CD4-positive, alpha-beta T cell (primary cell): ENCODE measurements at regions not wholly inside any gene's neighbourhood (a gene's known extent, or its start where the extent isn't known, plus 50 kb on each side); places are given as distances from the start of the nearest gene placed in this dataset.
"Not testable (repeated sequence)": the region's sequence is repeated elsewhere in the genome, so short reads cannot be mapped to it uniquely, and the experiment has no call there.

Experiments used
- ATAC-seq: fragments of 200-7000 bp; cut with Tn5 transposase; one replicate; pipeline ENCODE4 v1.10.0; 2022; ENCODE audit warnings: mild to moderate bottlenecking; ENCODE audit not compliant: poor library complexity
- CTCF ChIA-PET: fragments of 350-600 bp; sonication (Branson Sonifier 250); formaldehyde crosslinking; loops from one replicate; lab custom pipeline; 2021; ENCODE audit warnings: antibody characterized with exemption, inconsistent platforms; lab: Charles Lee
- POLR2A ChIA-PET: fragments of 350-600 bp; sonication (Branson Sonifier 250); formaldehyde crosslinking; loops from one replicate; lab custom pipeline; 2021; ENCODE audit warnings: antibody characterized with exemption, inconsistent platforms; lab: Charles Lee
- DNase-seq, 14 experiments: peaks; one replicate each; pipeline ENCODE4 v3.0.0-alpha.2; 2013 to 2020; ENCODE audit warnings: mixed read lengths in 2 of 14
- H3K27ac ChIP-seq, 2 donors: one replicate each; pipeline versions ENCODE4 v1.5.1 to v1.7.0; 2013; ENCODE audit warnings: low read length in 2 of 2, low read depth in 1 of 2, mild to moderate bottlenecking in 1 of 2
- H3K27me3 ChIP-seq, 2 experiments: 1 replicate in 1 of 2; 2 replicates in 1 of 2; pipeline versions ENCODE4 v1.6.1 to v1.7.0; 2013; ENCODE audit warnings: low read length in 2 of 2, control low read depth in 1 of 2, mild to moderate bottlenecking in 1 of 2, moderate library complexity in 1 of 2; ENCODE audit not compliant: insufficient read depth in 2 of 2, control insufficient read depth in 1 of 2
- H3K36me3 ChIP-seq: one replicate; pipeline ENCODE4 v1.6.1; 2013; ENCODE audit warnings: low read length, control low read depth; ENCODE audit not compliant: insufficient read depth
- H3K4me1 ChIP-seq: one replicate; pipeline ENCODE4 v1.6.1; 2013; ENCODE audit warnings: low read length, control low read depth; ENCODE audit not compliant: insufficient read depth
- H3K4me3 ChIP-seq: one replicate; pipeline ENCODE4 v1.5.1; 2013; ENCODE audit warnings: mild to moderate bottlenecking, low read length, moderate library complexity
- H3K9me3 ChIP-seq, 2 experiments: 1 replicate in 1 of 2; 2 replicates in 1 of 2; pipeline versions ENCODE4 v1.6.1 to v1.7.0; 2013; ENCODE audit warnings: low read length in 2 of 2, mild to moderate bottlenecking in 2 of 2, control low read depth in 1 of 2, moderate library complexity in 1 of 2; ENCODE audit not compliant: control insufficient read depth in 1 of 2, insufficient read depth in 1 of 2
- H3K27ac Mint-ChIP-seq: one replicate; pipeline ENCODE4 v1.8.0; 2020; ENCODE audit warnings: mixed read lengths
- H3K27me3 Mint-ChIP-seq: one replicate; pipeline ENCODE4 v1.8.0; 2021; ENCODE audit warnings: mixed read lengths
- H3K36me3 Mint-ChIP-seq: one replicate; pipeline ENCODE4 v1.8.0; 2021; ENCODE audit warnings: low read depth, mixed read lengths
- H3K4me1 Mint-ChIP-seq: one replicate; pipeline ENCODE4 v1.8.0; 2021; ENCODE audit warnings: low read depth, mixed read lengths
- H3K4me3 Mint-ChIP-seq: one replicate; pipeline ENCODE4 v1.8.0; 2020; ENCODE audit warnings: mild to moderate bottlenecking, mixed read lengths
- H3K9me3 Mint-ChIP-seq: one replicate; pipeline ENCODE4 v1.8.0; 2020; ENCODE audit warnings: mixed read lengths
- CTCF ChIP-seq: fragments of 200-600 bp; IDR thresholded peaks from one replicate; pipeline ENCODE4 v1.8.0; 2022; ENCODE audit warnings: antibody characterized with exemption, mild to moderate bottlenecking
- intact Hi-C, 2 experiments: fragments of 100-400 bp; cut with DNase I in 1 of 2; cut with micrococcal nuclease in 1 of 2; formaldehyde crosslinking; loops; one replicate each; pipeline versions ENCODE4 v1.15.1 to v1.9.0; 2023 to 2025; cut with DNase I, micrococcal nuclease

- H3K4me1 Mint-ChIP-seq, ATAC-seq, H3K36me3 Mint-ChIP-seq, H3K9me3 ChIP-seq, H3K4me3 Mint-ChIP-seq, H3K27ac ChIP-seq, H3K4me1 ChIP-seq, POLR2A ChIA-PET, H3K27me3 ChIP-seq, H3K27ac Mint-ChIP-seq, intact Hi-C loops, DNase-seq, H3K9me3 Mint-ChIP-seq, CTCF ChIA-PET, H3K4me3 ChIP-seq, H3K36me3 ChIP-seq: not testable (repeated sequence)
- H3K27me3 Mint-ChIP-seq, result peaks cover 28% of the 10 kb centered on the region
Observed at GRCh38 chr6:4725136-4725760, 51.0 kb upstream of the CDYL start.

DNA sequence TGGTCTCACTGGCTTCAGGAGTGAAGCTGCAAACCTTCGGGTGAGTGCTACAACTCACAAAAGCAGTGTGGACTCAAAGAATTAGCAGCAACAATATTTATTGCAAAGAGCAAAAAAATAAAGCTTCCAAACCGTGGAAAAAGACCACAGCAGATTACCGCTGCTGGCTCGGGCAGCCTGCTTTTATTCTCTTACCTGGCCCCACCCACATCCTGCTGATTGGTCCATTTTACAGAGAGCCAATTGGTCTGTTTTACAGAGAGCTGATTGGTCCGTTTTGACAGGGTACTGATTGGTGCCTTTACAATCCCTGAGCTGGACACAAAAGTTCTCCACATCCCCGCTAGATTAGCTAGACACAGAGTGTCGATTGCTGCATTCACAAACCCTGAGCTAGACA, 51.5 kb upstream of the CDYL start:
- H3K9me3 Mint-ChIP-seq, H3K36me3 Mint-ChIP-seq, H3K9me3 ChIP-seq, intact Hi-C loops, ATAC-seq, H3K4me3 ChIP-seq, H3K27ac Mint-ChIP-seq, H3K36me3 ChIP-seq, H3K4me1 Mint-ChIP-seq, POLR2A ChIA-PET, DNase-seq, H3K27ac ChIP-seq, CTCF ChIA-PET, H3K4me3 Mint-ChIP-seq, H3K27me3 ChIP-seq, H3K4me1 ChIP-seq: not testable (repeated sequence)
- H3K27me3 Mint-ChIP-seq, result peaks cover 28% of the 10 kb centered on the region

DNA sequence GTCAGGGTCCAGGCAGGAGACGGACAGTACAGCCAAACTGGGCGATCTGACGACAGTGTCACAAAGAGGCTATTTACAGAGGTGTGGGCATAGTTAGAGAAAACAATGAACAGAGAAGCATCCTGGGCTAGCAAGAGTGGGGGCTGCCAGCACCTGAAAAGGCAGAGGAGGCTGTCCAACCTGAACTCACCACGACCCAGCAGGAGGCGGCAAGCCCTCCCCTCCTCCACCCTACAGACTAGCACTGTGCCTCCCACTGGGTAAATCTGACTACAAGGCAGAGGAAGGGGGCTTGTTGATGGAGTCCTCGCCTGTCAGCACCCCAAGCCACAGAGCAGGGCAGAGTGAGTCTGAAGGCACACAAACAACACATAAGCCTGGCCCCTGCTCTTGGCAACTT, 52.8 kb upstream of the CDYL start:
- Mint-ChIP-seq H3K4me3 (no peak overlapping the region), H3K9me3 (no peaks in the 10 kb centered on the region), H3K4me1 (peaks cover 9% of the 10 kb centered on the region), H3K27ac (no peak overlapping the region), H3K27me3 (peaks cover 24% of the 10 kb centered on the region), H3K36me3 (no peaks in the 10 kb centered on the region)
- Histone ChIP-seq H3K27me3 (peaks cover 0 to 4% of the 10 kb centered on the region in 2 experiments), H3K4me1 (no peaks in the 10 kb centered on the region), H3K4me3 (no peak overlapping the region), H3K36me3 (no peaks in the 10 kb centered on the region), H3K9me3 (no peaks in the 10 kb centered on the region), H3K27ac (no peak overlapping the region)
- TF ChIP-seq CTCF, result no peak
- DNase-seq (no peak), ATAC-seq (no peak)
- ChIA-PET CTCF (no interaction called here), POLR2A (no interaction called here)
- intact Hi-C loops, result no loop called here

GRCh38 chr6:4721368-4721767, 54.8 kb upstream of the CDYL start:
- H3K4me3 ChIP-seq, H3K27ac Mint-ChIP-seq, H3K36me3 Mint-ChIP-seq, H3K4me3 Mint-ChIP-seq, H3K27ac ChIP-seq, H3K36me3 ChIP-seq, DNase-seq, ATAC-seq, H3K4me1 Mint-ChIP-seq, H3K4me1 ChIP-seq, POLR2A ChIA-PET, intact Hi-C loops, H3K9me3 Mint-ChIP-seq, H3K9me3 ChIP-seq, H3K27me3 ChIP-seq, CTCF ChIA-PET: not testable (repeated sequence)
- peaks cover 15% of the 10 kb centered on the region for H3K27me3 Mint-ChIP-seq
